HG02588 (cell line): ENCODE measurements at regions not wholly inside any gene's neighbourhood (a gene's known extent, or its start where the extent isn't known, plus 50 kb on each side); places are given as distances from the start of the nearest gene placed in this dataset.
"Not testable (repeated sequence)": the region's sequence is repeated elsewhere in the genome, so short reads cannot be mapped to it uniquely, and the experiment has no call there.

Experiments
- ATAC-seq: cut with Tn5 transposase; IDR thresholded peaks from one replicate; pipeline ENCODE4 v1.9.1; 2021; ENCODE audit warnings: mild to moderate bottlenecking, moderate library complexity; ENCODE audit not compliant: unreplicated experiment

DNA sequence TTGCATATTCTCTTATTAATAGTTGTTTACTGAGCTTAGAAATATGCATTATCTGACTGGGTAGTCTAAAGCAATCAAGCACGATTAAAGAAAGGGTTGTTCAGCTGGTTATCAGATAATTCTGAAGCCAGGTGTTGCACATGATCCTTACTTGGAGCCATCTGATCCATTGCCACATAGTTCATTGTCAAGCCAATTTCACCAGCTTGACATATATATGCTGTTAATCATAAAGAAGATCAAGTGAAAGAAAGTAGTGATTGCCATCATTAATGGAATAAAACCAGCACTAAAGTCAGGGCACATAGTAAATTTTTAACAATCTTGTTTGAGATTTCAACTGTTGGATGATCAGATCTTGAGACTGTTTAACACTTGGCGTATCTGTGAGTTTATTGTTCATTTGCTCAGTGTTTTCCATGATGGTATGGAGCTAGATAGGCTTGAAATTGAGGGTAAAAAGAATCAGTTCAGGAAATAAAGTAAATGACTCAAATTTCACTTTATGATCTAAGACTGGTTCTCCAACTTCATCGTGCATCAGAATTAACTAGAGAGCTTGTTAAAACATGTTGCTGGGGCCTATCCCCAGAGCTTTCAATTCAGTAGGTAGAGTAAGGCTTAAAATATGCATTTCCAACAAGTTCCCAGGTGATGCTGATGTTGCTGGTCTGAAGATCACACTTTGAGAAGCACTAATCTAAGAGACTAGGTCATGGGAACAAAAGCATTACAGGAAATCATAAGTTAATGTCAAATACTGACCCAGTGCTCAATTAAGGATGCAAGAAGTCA, 539.6 kb downstream of the SATB2 start:
- ATAC-seq = no peak

DNA sequence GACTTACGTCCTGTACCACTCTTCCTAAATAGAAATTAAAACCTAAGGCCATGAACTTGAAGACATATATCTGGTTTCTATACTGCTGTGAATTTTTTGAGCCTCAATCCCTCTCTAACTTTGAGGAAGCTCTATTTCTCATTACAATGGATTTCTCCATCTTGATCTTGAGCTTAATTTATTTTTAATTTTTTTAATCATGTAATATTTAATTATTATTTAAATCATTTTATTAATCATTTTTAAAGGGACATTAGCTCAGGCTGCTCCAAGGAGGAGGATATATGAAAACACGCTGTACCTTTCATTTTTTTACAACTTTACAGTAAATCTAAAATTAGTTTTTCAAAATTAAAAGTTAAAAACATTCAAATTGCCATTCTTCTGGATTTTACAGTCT, 540.5 kb downstream of the SATB2 start:
- ATAC-seq = no peak

DNA sequence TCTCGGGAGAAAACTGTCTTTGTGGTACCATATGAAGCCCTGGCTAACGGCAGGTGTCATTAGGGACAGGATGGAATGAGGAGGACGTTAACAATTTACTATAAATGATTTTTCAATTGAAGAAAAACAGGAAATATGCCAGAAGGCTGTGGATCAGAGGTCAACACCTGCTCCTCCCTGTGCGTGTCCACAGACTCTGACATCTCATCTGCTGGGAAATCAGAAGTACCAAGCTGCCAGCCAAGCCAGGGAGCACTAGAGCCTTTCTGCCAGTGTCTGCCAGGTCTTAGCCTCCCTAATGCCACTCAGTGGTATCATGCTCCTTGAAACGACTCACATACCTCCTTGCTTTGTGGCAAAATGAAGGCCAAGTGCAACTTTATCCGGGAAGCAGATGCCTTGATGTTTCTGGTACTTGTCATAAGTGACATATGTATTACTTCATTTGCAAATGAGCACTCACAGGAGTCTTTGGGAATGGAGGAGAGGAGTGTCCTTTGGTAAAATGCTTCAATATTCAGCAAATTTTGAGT, 541.1 kb downstream of the SATB2 start:
- no peak for ATAC-seq

DNA sequence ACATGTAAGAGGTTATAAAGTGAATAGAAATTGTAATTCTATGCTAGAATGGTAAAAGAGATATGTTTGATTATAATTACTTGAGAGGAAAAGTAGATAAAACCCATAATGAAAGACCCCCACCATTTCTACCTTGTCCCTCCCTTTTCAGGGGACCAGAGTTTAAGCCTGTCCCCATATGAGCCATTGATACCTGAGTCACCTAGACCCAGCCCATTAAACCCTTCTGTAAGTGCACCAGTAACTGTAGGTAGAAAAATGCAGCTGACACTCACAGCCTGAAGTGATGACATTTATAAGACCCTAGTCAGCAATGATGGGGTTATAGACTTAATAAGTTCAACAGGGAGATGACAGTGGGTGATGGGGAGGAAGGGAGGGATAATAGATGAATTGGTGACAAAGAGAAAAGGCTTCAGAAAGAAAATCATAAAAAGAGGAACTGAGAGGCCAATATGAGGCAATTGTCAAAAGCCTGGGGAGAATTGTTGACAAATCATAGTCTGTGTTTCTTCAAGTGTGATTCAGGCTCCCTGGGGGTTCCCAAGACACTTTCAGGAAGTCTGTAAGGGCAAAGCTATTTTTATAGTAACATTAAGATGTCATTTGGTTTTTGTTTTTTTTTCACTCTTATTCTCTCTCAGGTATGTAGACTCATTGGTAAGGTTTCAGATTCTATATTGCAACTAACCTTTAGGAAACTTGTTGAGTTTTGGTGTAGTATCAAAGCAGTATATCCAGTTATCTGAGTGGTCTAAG, 544.2 kb downstream of the SATB2 start:
- ATAC-seq = peak; percentile 99

DNA sequence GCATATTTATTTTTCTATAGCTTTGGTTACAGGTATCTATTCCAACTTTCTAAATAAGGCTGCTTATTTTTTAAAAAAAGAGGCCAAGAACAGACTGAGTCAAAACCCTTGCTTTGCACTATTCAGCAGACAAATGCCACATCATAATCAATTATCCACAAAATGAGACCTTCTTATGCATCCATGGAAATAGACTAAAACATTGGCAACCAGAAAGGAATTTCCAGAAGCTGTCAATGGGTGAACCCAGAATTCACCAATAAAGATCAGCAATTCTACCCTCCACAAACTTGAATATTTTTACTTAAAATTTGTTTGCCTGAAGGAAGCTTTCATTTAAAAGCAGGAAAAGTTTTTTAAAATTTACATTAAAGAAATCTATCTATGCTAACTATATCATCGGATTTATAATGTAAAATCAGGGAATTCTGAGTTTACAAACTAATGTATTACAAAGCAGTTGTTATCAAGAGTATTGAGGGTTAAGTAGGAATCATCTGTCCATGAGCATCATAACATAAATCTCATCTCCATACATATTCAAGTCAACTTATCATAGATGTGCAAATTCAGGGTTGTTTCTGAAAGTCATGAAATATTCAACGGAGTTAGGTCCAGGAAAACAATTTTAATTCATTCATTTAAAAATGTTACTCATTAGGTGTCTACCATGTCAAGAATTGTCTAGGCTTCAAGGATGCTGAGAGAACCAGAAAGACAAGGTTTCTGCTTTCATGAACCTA, 548.0 kb downstream of the SATB2 start:
- ATAC-seq = no peak

DNA sequence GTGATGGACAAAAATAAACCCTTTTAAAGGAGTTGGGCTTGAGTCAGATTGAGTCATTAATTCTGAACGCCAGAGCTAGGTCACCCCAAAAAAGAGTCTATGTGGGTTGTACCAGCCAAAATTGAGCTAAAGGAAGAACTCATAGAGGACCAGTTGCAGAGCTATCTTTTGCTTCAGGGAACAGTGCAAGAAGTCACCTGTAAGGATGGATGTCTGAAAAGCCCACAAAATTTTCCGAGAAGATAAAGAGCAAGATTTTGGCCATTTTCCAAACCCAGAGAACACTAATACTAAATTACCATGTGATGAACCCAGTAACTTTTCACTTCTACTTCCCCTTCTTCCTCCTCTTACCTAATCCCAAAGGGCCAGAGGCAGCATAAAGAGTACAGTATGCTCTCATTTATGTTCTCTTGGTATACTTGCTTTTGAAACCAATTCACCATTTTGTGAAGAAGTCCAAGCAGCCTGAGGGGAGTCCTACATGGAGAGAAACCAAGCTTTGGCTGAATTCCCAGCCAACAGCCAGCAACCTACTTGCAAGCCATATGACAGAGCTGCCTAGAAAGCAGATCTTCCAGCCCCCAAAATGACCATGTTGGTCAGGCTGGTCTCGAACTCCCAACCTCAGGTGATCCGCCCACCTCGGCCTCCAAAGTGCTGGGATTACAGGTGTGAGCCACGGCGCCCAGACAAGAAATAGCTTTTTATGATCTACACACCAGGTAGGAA, 551.7 kb downstream of the SATB2 start:
- ATAC-seq = no peak

DNA sequence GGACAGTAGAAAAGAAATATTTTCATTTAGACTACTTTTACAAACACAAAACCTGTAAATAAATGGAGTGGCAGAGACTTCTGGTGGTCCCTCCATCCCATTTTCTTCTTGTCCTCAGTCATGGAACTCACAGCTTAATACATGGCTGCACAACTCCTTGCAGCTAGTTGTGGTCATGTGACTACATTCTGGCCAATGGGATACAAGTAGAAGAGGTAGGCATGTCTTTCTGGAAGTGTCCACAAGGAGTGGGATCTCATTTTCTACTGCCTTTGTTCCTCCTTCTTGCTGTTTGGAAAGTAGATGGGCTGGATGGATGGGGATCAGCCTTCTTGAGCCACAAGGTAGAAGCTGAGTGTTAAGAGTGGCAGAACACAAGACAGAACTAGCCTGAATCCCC, 555.8 kb downstream of the SATB2 start:
- ATAC-seq = no peak

DNA sequence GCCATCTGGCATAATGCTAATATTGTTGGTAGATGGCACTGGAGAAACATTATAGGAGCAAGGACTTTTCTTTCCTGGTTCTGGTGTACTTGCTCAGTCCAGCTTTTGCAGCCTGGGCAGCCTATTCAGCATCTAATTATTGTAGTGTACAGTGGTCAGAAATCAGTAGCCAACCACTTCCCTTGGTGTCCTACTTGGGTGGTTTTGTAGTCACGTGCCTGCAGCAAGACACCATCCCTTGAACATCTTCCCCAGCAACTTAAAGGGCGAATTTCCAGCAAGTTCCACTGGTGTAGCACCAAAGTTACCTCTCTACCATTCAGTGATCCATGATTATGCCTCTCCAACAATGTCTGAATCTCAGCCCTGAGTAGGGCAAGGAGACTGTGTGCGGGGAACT, 557.6 kb downstream of the SATB2 start:
- ATAC-seq = no peak

DNA sequence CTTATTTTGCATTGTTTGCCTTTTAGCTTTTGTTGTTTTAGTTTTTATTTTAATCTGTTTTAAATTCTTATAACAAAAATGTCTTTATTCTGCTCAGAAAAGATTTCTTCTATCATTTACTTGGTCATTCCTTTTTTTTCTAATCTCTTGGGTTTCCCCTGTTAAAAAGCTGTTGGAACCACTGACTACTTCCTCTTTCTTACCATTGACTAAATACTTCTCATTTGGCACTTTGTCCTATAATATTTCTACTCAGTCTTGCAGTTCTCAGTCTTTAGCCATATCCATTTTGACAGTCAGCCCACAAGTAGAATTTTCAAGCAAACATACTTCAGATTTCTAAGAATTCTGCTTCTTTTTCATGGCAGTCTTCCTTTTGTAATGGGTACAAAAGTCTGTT, 567.2 kb downstream of the SATB2 start:
- ATAC-seq = peak; percentile 81

DNA sequence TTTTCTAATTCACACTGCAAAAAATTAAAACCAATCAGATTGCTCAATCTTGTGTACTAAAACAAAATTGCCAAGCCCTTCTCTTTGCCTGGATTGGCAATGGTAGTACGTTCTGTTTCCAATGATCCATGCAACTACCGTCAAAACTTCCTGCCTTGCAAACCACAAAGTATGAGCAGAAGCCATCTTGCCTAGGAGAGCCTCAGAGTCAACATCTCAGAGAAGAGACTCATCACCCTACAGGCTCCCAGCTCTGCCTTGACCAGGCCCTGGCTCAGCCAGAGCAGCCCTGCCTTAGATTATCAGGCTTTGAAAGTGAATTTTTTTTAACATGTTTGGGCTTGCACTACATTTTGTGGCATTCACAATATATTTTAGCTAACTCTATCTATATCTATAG, 574.1 kb downstream of the SATB2 start:
- ATAC-seq = no peak

DNA sequence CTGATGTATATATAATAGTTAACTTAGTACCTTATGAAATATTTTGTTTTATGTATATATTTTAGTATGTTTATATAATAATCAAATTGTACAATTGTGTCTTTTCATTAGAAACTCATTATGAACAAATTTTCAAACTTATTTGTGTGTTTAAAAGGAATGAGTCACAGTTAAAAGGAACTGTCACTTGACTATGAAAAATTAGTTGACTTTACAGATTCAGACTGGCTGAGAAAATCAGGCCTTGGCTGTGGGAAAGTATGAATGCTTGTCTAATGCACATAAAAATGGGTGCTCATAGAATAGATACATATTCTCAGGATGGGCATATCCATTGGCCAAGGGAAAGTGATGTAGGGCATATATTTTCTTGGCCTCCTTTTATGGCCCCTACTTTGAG, 576.8 kb downstream of the SATB2 start:
- no peak for ATAC-seq

DNA sequence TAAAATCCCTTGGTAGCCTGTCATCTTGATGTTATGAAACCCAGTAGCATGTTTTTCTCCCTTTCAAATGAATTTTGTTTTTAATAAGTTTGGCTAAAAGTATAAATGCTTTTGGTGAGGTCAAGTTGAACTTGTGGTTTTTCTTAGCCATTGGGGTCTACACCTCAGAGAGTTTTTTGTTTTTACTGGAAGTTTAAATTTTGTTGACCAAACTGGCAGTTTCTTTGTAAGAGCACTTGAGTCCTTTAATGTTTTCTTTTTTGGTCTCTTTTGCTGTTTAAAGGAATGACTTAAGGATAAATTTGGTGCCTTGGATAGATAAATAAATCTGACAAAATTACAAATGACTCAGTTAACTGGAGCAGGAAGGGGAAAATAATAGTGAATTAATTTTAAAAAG, 577.3 kb downstream of the SATB2 start:
- ATAC-seq = no peak

DNA sequence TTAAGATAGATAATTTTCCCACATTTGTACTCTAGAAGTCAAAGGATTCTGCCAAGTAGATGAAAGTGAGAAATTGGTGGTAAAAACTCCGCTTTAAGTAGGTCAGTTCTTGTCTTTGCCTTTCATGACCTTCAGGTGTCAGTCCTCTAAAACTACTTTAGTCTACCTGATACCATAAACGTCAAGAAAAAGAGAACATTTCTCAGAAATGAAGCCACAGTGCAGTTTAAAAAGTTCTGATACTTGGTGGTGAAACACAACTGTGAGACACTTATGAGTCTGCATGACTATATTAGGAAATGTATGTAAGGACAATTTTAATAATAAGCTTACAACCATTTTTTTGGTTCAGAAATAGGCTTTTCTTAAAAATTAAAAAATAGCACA, 583.3 kb downstream of the SATB2 start:
- ATAC-seq = peak; percentile 69

DNA sequence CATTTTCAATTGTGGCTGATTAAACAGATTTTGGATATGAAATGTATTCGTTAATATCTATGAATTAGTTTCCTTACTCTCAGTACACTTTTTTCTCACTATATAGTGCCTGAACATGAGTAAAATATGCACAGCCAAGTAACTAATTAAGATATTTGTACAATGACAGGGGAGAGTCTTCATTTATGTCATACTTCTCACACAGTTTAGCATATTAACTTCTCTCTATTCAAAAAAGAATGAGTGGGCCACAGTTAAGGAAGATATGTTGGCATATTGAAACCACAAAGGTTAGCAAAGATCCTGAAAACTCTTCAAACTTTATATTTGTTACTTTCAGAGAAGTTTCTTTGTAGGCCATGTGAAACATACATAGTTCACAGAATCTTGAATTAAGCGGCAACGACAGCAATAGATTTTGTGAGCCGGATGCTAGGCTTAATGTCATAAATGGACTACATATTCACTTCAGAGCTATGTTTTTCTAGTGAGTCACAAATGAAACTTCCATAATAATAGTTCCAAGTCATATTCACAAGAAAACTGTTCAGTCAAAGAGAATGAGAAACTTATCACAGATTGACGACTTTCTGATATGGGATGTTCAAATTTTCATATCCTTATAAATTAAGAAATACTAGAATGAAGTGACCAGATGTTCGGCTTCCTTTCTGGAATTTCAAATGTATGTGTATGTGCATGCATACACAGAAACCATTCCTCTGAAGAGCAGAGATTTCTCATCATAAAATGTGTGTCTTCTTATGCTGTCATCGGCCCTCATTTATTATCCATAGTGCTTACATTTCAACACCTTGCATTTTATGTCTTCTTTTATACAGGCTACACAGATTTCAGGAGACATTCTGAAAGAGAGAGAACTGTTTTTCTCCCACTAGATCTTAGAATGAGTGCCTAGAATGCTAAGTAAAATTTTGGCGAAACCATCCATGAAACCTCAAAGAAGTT, 584.0 kb downstream of the SATB2 start:
- ATAC-seq = peak; percentile 15

DNA sequence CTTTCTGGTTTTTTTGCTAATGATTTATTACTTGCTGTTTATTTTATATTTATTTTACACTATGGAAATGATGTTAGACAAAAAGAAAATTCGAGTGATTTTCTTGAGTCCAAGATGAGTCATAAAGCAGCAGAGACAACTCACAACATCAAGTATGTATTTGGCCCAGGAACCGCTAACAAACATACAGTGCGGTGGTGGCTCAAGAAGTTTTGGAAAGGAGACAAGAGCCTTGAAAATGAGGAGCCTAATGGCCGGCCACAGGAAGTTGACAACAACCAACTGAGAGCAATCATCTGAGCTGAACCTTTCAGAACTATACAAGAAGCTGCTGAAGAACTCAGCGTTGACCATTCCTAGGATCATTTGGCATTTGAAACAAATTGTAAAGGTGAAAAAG, 594.1 kb downstream of the SATB2 start:
- ATAC-seq = no peak

DNA sequence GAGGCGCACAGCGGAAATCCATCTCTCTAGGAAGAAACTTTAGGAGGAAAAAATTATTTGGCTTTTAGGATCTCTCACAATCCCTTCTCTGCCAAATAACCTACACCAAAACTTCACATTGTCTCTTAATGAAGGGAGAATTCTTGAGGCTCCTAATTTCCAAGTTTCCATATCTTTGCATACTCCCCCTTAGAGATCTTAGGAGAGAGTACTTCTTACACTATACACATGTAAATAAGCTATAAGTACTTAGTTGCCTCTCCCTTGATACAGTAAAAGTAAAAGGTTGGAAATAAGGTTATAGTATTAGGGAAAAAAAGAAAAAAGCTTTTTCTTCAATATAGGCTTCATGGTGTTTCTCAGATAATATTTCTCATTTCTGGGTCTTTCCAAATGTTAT, 596.7 kb downstream of the SATB2 start:
- ATAC-seq = no peak

DNA sequence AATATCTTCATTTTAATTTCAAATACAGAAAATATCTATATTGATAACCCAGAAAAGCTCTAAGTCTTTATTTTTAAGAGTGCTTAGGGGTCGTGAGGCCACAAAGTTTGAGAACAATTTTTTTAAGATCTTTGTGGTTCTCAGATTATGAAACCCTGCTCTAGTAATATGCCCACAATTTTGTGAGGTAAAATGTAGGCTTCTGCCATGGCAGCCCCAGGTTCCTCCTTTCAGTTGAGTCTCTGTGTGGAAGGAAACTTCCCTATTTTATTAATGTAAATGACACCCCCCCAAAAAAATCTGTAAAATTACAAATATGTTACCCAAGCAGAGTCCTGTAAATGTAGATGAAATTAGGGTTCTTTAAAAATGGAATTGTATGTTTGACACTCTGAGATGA, 600.5 kb downstream of the SATB2 start:
- no peak for ATAC-seq

DNA sequence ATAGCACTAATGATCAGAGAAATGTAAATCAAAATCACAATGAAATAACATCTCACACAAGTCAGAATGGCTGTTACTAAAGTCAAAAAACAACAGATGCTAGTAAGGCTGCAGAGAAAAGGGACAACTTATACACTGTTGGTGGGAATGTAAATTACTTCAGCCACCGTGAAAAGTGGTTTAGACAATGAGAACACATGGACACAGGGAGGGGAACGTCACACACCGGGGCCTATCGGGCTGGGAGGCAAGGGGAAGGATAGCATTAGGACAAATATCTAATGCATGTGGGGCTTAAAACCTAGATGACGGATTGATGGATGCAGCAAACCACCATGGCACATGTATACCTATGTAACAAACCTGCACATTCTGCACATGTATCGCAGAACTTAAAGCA, 602.0 kb downstream of the SATB2 start:
- not testable (repeated sequence) for ATAC-seq

DNA sequence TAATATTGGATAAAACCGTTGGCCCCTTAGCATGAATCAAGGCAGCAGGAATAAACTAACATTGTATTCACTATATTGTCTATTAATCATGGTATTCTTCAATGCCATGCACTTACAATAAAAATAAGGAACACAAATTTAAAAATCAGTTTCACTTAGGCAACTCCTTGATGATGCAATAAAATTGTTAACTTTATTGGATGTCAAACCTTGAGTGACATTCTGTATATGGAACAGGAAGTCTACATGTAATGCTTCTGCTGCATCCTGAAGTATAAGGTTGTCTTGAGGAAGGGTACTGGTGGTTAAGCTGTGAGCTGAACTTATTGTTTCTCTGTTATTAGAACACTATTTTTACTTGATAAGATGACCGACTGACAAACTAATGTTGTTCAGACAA, 605.5 kb downstream of the SATB2 start:
- no peak for ATAC-seq

DNA sequence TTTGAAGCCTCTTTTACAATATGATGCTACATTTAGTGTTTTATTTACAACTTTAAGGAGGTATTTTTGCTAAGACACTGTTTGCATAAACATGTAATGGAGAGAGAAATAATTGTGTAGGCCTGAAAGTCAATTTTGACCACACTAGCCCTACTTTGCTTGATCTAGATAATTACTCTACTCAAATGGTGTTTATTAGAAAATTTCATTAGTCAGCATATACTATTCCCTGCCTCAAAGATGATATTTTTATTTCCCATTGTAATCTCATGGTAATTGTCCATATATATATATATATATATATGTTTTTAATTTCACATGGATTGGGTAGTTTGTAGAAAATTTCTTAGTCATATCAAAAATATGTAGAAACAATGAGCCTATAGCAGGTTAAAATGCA, 632.2 kb downstream of the SATB2 start:
- no peak for ATAC-seq
